Activated CD4-positive, alpha-beta T cell treated with anti-CD3 and anti-CD28 coated beads, Interleukin-2, Interleukin-4, amounts not matched to agents 100 ng/mL and 50 ng/mL, durations not matched to agents 16 hours and 8 hours (primary cell): ENCODE measurements at regions not wholly inside any gene's neighbourhood (a gene's known extent, or its start where the extent isn't known, plus 50 kb on each side); places are given as distances from the start of the nearest gene placed in this dataset.

Source experiments
- DNase-seq: peaks from one replicate; pipeline ENCODE4 v3.0.0-alpha.2; 2020; ENCODE audit warnings: low spot score

- DNase-seq = no peak
Observed at GRCh38 chr15:62749036-62749815, 293.3 kb upstream of the TPM1 start.

GRCh38 chr15:62750471-62750870 lies 292.1 kb upstream of the TPM1 start:
- no peak for DNase-seq

GRCh38 chr15:62752657-62753517 lies 289.7 kb upstream of the TPM1 start:
- no peak for DNase-seq

GRCh38 chr15:62753518-62754221 lies 288.9 kb upstream of the TPM1 start:
- no peak for DNase-seq

GRCh38 chr15:62756326-62756994 lies 286.1 kb upstream of the TPM1 start:
- no peak for DNase-seq

GRCh38 chr15:62756995-62757360 lies 285.6 kb upstream of the TPM1 start:
- no peak for DNase-seq

- no peak for DNase-seq
Observed at GRCh38 chr15:62757535-62757934, 285.0 kb upstream of the TPM1 start.

- no peak for DNase-seq
Observed at GRCh38 chr15:62758126-62758951, 284.2 kb upstream of the TPM1 start.

GRCh38 chr15:62758952-62759349 lies 283.6 kb upstream of the TPM1 start:
- no peak for DNase-seq

GRCh38 chr15:62760538-62760937 lies 282.0 kb upstream of the TPM1 start:
- no peak for DNase-seq

- DNase-seq = no peak
Observed at GRCh38 chr15:62765916-62766315, 276.6 kb upstream of the TPM1 start.

GRCh38 chr15:62766599-62766998 lies 275.9 kb upstream of the TPM1 start:
- DNase-seq = no peak

GRCh38 chr15:62769604-62770003 lies 272.9 kb upstream of the TPM1 start:
- no peak for DNase-seq

GRCh38 chr15:62770111-62770660 lies 272.4 kb upstream of the TPM1 start:
- DNase-seq = no peak

- no peak for DNase-seq
Observed at GRCh38 chr15:62770752-62771151, 271.8 kb upstream of the TPM1 start.

GRCh38 chr15:62771234-62771633 lies 271.3 kb upstream of the TPM1 start:
- no peak for DNase-seq

- DNase-seq = no peak
Observed at GRCh38 chr15:62773369-62774165, 269.0 kb upstream of the TPM1 start.

GRCh38 chr15:62775932-62776331 lies 266.6 kb upstream of the TPM1 start:
- no peak for DNase-seq

- DNase-seq = no peak
Observed at GRCh38 chr15:62777671-62778070, 264.9 kb upstream of the TPM1 start.
